Panc1 (cell line): ENCODE measurements at regions not wholly inside any gene's neighbourhood (a gene's known extent, or its start where the extent isn't known, plus 50 kb on each side); places are given as distances from the start of the nearest gene placed in this dataset.

Experiments used
- ATAC-seq: fragments of 200-7000 bp; cut with Tn5 transposase; 2 replicates; pipeline ENCODE4 v1.9.1; 2020; ENCODE audit warnings: mild to moderate bottlenecking, moderate library complexity
- BruUV-seq: library from RNA; stranded (reverse); fragments of 400-500 nt; replicated peaks from 2 replicates; lab custom pipeline; 2021; lab: Mats Ljungman, UMichigan
- CTCF ChIA-PET: fragments of 300-600 bp; sonication (Branson Sonifier 250); formaldehyde crosslinking; loops from one replicate; lab custom pipeline; 2022; ENCODE audit warnings: antibody characterized with exemption; lab: Charles Lee
- POLR2A ChIA-PET: fragments of 300-600 bp; sonication (Branson Sonifier 250); formaldehyde crosslinking; loops from one replicate; lab custom pipeline; 2022; ENCODE audit warnings: antibody characterized with exemption; lab: Charles Lee
- DNase-seq: peaks from one replicate; pipeline ENCODE4 v3.0.0-alpha.2; 2010; ENCODE audit warnings: low read depth, low spot score
- H3K27ac ChIP-seq: 2 replicates; pipeline ENCODE4 v1.5.1; 2011; ENCODE audit warnings: mild to moderate bottlenecking, low read length, inconsistent platforms
- H3K27me3 ChIP-seq: fragments of 200-500 bp; sonication (Bioruptor generic); 2 replicates; pipeline ENCODE4 v1.6.0; 2014; ENCODE audit warnings: low read length, inconsistent platforms; ENCODE audit not compliant: control insufficient read depth, insufficient read depth
- H3K36me3 ChIP-seq: fragments of 200-500 bp; sonication (Bioruptor generic); 2 replicates; pipeline ENCODE4 v1.5.1; 2014; ENCODE audit warnings: inconsistent platforms, mild to moderate bottlenecking, low read length, moderate library complexity; ENCODE audit not compliant: control insufficient read depth, insufficient read depth
- H3K4me1 ChIP-seq: 2 replicates; pipeline ENCODE4 v1.5.1; 2011; ENCODE audit warnings: inconsistent platforms, mild to moderate bottlenecking, low read length, moderate library complexity; ENCODE audit not compliant: control insufficient read depth, insufficient read depth
- H3K4me3 ChIP-seq, 2 experiments: 2 replicates each; pipeline ENCODE4 v1.5.1; 2011 to 2012; ENCODE audit warnings: low read depth in 2 of 2, low read length in 2 of 2, mild to moderate bottlenecking in 2 of 2, inconsistent platforms in 1 of 2, moderate library complexity in 1 of 2
- H3K9me3 ChIP-seq: fragments of 200-500 bp; sonication (Bioruptor generic); 2 replicates; pipeline ENCODE4 v1.5.1; 2014; ENCODE audit warnings: low read depth, mild to moderate bottlenecking, inconsistent platforms, low read length, moderate library complexity; ENCODE audit not compliant: control insufficient read depth, insufficient read depth
- POLR2AphosphoS5 ChIP-seq: IDR thresholded peaks from 2 replicates; pipeline ENCODE4 v1.6.1; 2012; ENCODE audit warnings: mild to moderate bottlenecking, low read depth, low read length, moderate library complexity
- SIN3A ChIP-seq: IDR thresholded peaks from 2 replicates; pipeline ENCODE4 v1.6.1; 2012; ENCODE audit warnings: low read depth, mild to moderate bottlenecking, low read length, moderate library complexity, borderline replicate concordance; ENCODE audit not compliant: insufficient read depth
- in situ Hi-C: cut with HindIII; loops from 2 replicates; pipeline ENCODE4 v1.10.0; 2016; ENCODE audit warnings: low sequenced_read_pairs, low pct_unique_long_range_greater_than_20kb
- intact Hi-C: fragments of 100-400 bp; cut with micrococcal nuclease; formaldehyde crosslinking; loops from one replicate; pipeline ENCODE4 v1.10.0; 2022; ENCODE audit not compliant: unreplicated experiment
- TF ChIP-seq, protein P1 (sequence below): fragments of 450-650 bp; IDR thresholded peaks from 2 replicates; pipeline ENCODE4 v1.5.1; 2017; ENCODE audit warnings: mild to moderate bottlenecking
- TF ChIP-seq, protein P2 (sequence below), 2 experiments: IDR thresholded peaks; 2 replicates each; pipeline ENCODE4 v1.6.1; 2011 to 2012; ENCODE audit warnings: low read depth in 2 of 2, control low read depth in 1 of 2, low read length in 1 of 2, mild to moderate bottlenecking in 1 of 2, moderate library complexity in 1 of 2; ENCODE audit not compliant: insufficient read depth in 1 of 2

DNA sequence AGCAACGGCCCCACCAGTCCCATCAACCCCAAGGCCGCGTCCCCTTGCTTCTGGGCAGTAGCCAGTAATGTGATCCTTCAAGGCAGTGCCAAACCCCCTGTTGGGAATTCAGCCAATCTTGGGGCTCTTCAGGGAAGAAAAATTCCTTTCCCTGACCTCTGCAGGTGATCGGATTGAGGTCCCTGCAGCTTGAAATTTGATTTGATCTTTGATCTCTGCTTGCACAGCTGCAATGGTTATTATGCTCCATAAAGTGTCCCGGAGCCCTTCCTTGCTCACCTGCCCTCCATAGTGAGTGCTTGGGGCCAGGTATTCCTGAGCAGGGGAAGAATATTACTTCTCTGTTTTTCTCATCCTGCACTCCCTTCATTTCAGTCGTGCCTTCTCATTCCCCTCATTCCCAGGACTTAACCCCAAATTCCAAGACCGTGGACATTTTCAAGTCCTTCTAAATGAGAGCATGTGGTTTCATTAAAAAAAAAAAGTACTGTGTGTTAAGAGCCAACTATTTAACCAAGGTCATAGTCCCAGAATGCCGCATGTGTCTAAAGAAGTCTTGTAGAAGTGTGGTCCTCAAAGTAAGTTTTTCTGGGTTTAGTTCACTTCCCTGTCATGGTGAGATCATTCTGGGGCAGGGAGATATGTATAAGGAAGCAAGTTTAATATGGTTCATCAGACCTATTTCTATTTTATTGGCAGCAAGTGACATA lies 56.3 kb downstream of the SOX9 start:
- BruUV-seq, result no TSS peak
- Histone ChIP-seq H3K36me3 (no peaks in the 10 kb centered on the region), H3K4me3 (no peak overlapping the region), H3K27ac (peak overlapping the region; percentile 25; the same call in 1 of the 2 replicates), H3K27me3 (no peaks in the 10 kb centered on the region), H3K4me1 (peaks cover 20% of the 10 kb centered on the region), H3K9me3 (no peaks in the 10 kb centered on the region)
- ChIA-PET CTCF (no interaction called here), POLR2A (no interaction called here)
- in situ Hi-C loops (no loop called here), intact Hi-C loops (no loop called here)
- ATAC-seq (no peak), DNase-seq (no peak)
- no peak for TF ChIP-seq SIN3A

DNA sequence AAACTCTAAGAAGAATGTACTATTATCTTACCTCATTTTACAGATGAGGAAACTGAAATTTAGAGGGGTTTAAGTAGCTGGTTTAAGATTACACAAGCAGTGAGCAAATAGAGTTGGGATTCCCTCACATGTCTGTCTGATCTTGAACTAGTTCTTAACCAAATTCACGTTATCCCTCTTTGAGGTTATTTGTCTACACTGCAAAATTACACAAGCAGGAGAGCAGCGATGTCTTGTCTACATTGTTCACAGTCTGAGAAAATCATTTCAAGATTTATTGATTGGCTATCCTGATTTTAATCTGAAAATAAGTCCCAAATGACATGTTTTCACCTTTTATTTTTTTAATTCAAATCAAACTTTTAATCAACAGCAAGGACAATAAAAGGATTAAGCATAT lies 56.9 kb downstream of the SOX9 start:
- CTCF ChIA-PET, result no interaction called here

GRCh38 chr17:72182371-72182873 lies 61.6 kb downstream of the SOX9 start:
- H3K27ac ChIP-seq, result no peak overlapping the region
- in situ Hi-C loops (no loop called here), intact Hi-C loops (no loop called here)
- H3K36me3 ChIP-seq, result no peaks in the 10 kb centered on the region
- DNase-seq (no peak), ATAC-seq (no peak)
- no peak overlapping the region for H3K4me3 ChIP-seq
- ChIA-PET CTCF (no interaction called here), POLR2A (no interaction called here)
- H3K27me3 ChIP-seq, result no peaks in the 10 kb centered on the region
- H3K4me1 ChIP-seq, result no peaks in the 10 kb centered on the region
- no peaks in the 10 kb centered on the region for H3K9me3 ChIP-seq
- TF ChIP-seq POLR2AphosphoS5 (no peak), SIN3A (no peak)
- TF ChIP-seq, protein P1, sequence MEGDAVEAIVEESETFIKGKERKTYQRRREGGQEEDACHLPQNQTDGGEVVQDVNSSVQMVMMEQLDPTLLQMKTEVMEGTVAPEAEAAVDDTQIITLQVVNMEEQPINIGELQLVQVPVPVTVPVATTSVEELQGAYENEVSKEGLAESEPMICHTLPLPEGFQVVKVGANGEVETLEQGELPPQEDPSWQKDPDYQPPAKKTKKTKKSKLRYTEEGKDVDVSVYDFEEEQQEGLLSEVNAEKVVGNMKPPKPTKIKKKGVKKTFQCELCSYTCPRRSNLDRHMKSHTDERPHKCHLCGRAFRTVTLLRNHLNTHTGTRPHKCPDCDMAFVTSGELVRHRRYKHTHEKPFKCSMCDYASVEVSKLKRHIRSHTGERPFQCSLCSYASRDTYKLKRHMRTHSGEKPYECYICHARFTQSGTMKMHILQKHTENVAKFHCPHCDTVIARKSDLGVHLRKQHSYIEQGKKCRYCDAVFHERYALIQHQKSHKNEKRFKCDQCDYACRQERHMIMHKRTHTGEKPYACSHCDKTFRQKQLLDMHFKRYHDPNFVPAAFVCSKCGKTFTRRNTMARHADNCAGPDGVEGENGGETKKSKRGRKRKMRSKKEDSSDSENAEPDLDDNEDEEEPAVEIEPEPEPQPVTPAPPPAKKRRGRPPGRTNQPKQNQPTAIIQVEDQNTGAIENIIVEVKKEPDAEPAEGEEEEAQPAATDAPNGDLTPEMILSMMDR, result no peak
- TF ChIP-seq, protein P2, sequence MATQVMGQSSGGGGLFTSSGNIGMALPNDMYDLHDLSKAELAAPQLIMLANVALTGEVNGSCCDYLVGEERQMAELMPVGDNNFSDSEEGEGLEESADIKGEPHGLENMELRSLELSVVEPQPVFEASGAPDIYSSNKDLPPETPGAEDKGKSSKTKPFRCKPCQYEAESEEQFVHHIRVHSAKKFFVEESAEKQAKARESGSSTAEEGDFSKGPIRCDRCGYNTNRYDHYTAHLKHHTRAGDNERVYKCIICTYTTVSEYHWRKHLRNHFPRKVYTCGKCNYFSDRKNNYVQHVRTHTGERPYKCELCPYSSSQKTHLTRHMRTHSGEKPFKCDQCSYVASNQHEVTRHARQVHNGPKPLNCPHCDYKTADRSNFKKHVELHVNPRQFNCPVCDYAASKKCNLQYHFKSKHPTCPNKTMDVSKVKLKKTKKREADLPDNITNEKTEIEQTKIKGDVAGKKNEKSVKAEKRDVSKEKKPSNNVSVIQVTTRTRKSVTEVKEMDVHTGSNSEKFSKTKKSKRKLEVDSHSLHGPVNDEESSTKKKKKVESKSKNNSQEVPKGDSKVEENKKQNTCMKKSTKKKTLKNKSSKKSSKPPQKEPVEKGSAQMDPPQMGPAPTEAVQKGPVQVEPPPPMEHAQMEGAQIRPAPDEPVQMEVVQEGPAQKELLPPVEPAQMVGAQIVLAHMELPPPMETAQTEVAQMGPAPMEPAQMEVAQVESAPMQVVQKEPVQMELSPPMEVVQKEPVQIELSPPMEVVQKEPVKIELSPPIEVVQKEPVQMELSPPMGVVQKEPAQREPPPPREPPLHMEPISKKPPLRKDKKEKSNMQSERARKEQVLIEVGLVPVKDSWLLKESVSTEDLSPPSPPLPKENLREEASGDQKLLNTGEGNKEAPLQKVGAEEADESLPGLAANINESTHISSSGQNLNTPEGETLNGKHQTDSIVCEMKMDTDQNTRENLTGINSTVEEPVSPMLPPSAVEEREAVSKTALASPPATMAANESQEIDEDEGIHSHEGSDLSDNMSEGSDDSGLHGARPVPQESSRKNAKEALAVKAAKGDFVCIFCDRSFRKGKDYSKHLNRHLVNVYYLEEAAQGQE (IDR thresholded peaks at IDR 0.05; ENCODE audit: insufficient read depth in 1 of 2, low read depth in 2 of 2, low read length in 1 of 2), result no peak
- no TSS peak for BruUV-seq

More for the DNA sequence above, 56.9 kb downstream of the SOX9 start:
- intact Hi-C loops, result no loop called here
- BruUV-seq, result no TSS peak
- Histone ChIP-seq H3K4me3 (no peak overlapping the region), H3K9me3 (no peaks in the 10 kb centered on the region), H3K4me1 (peaks cover 17% of the 10 kb centered on the region), H3K27me3 (no peaks in the 10 kb centered on the region), H3K27ac (no peak overlapping the region), H3K36me3 (no peaks in the 10 kb centered on the region)
- TF ChIP-seq, protein P1, result no peak
- no peak for TF ChIP-seq SIN3A
- ATAC-seq (no peak), DNase-seq (no peak)
- in situ Hi-C loops, result no loop called here
- POLR2A ChIA-PET, result no interaction called here
